ENCODE measurements at regions not wholly inside any gene's neighbourhood (a gene's known extent, or its start where the extent isn't known, plus 50 kb on each side); places are given as distances from the start of the nearest gene placed in this dataset.

GRCh38 chr12:38445040-38445439 lies 128.5 kb downstream of the ALG10B start:
- TF ChIP-seq CREB1 (IDR thresholded peaks at IDR 0.05; ENCODE audit: low read depth) (no peak), MAX (IDR thresholded peaks at IDR 0.05) (no peak), ZBTB7A (IDR thresholded peaks at IDR 0.05; ENCODE audit: low read depth) (no peak), EP300 (IDR thresholded peaks at IDR 0.05; ENCODE audit: borderline replicate concordance) (no peak), EGR1 (IDR thresholded peaks at IDR 0.05) (no peak), TCF12 (IDR thresholded peaks at IDR 0.05; ENCODE audit: low read depth) (no peak), CEBPB (IDR thresholded peaks at IDR 0.05) (no peak), RAD21 (IDR thresholded peaks at IDR 0.05; ENCODE audit: low read depth) (no peak), FOXM1 (IDR thresholded peaks at IDR 0.05; ENCODE audit: borderline replicate concordance, low read depth) (no peak), YY1 (IDR thresholded peaks at IDR 0.05; ENCODE audit: low read depth) (no peak), TEAD4 (IDR thresholded peaks at IDR 0.05) (no peak), TAF1 (IDR thresholded peaks at IDR 0.05; ENCODE audit: low read depth) (no peak), USF1 (IDR thresholded peaks at IDR 0.05) (no peak)

GRCh38 chr12:38448991-38449390 lies 132.4 kb downstream of the ALG10B start:
- no peak for TF ChIP-seq RAD21 (IDR thresholded peaks at IDR 0.05; ENCODE audit: low read depth)
- no peak for TF ChIP-seq USF1 (IDR thresholded peaks at IDR 0.05)
- TF ChIP-seq CREB1 (IDR thresholded peaks at IDR 0.05; ENCODE audit: low read depth): no peak
- TF ChIP-seq TCF12 (IDR thresholded peaks at IDR 0.05; ENCODE audit: low read depth): no peak

- TF ChIP-seq EP300 (IDR thresholded peaks at IDR 0.05; ENCODE audit: borderline replicate concordance) (no peak), CREB1 (IDR thresholded peaks at IDR 0.05; ENCODE audit: low read depth) (no peak), CEBPB (IDR thresholded peaks at IDR 0.05) (no peak), MAX (IDR thresholded peaks at IDR 0.05) (no peak), RAD21 (IDR thresholded peaks at IDR 0.05; ENCODE audit: low read depth) (no peak), ZBTB7A (IDR thresholded peaks at IDR 0.05; ENCODE audit: low read depth) (no peak), TEAD4 (IDR thresholded peaks at IDR 0.05) (no peak), USF1 (IDR thresholded peaks at IDR 0.05) (no peak), TAF1 (IDR thresholded peaks at IDR 0.05; ENCODE audit: low read depth) (no peak), NFIC (IDR thresholded peaks at IDR 0.05) (no peak), REST (IDR thresholded peaks at IDR 0.05; ENCODE audit: low read depth) (no peak), EGR1 (IDR thresholded peaks at IDR 0.05) (no peak)
These were observed 140.1 kb downstream of the ALG10B start for GRCh38 chr12:38456537-38457120.

GRCh38 chr12:38465020-38465419 lies 148.4 kb downstream of the ALG10B start:
- TF ChIP-seq NFIC (IDR thresholded peaks at IDR 0.05) (no peak), EGR1 (IDR thresholded peaks at IDR 0.05) (no peak), TAF1 (IDR thresholded peaks at IDR 0.05; ENCODE audit: low read depth) (no peak), YY1 (IDR thresholded peaks at IDR 0.05; ENCODE audit: low read depth) (no peak)

GRCh38 chr12:38469715-38470114 lies 153.1 kb downstream of the ALG10B start:
- no peak for TF ChIP-seq ZBTB7A (IDR thresholded peaks at IDR 0.05; ENCODE audit: low read depth)
- TF ChIP-seq EP300 (IDR thresholded peaks at IDR 0.05; ENCODE audit: borderline replicate concordance): no peak
- TF ChIP-seq YY1 (IDR thresholded peaks at IDR 0.05; ENCODE audit: low read depth): no peak
- no peak for TF ChIP-seq MAX (IDR thresholded peaks at IDR 0.05)
- TF ChIP-seq NFIC (IDR thresholded peaks at IDR 0.05): no peak
- TF ChIP-seq FOXM1 (IDR thresholded peaks at IDR 0.05; ENCODE audit: borderline replicate concordance, low read depth): no peak
- TF ChIP-seq CREB1 (IDR thresholded peaks at IDR 0.05; ENCODE audit: low read depth): no peak
- TF ChIP-seq TAF1 (IDR thresholded peaks at IDR 0.05; ENCODE audit: low read depth): no peak
- TF ChIP-seq REST (IDR thresholded peaks at IDR 0.05; ENCODE audit: low read depth): no peak
- TF ChIP-seq USF1 (IDR thresholded peaks at IDR 0.05): no peak
- TF ChIP-seq TEAD4 (IDR thresholded peaks at IDR 0.05): no peak
- no peak for TF ChIP-seq TCF12 (IDR thresholded peaks at IDR 0.05; ENCODE audit: low read depth)
- TF ChIP-seq CEBPB (IDR thresholded peaks at IDR 0.05): no peak
- TF ChIP-seq RAD21 (IDR thresholded peaks at IDR 0.05; ENCODE audit: low read depth): no peak
- TF ChIP-seq EGR1 (IDR thresholded peaks at IDR 0.05): no peak
